ENCODE measurements at regions not wholly inside any gene's neighbourhood (a gene's known extent, or its start where the extent isn't known, plus 50 kb on each side); places are given as distances from the start of the nearest gene placed in this dataset.

DNA sequence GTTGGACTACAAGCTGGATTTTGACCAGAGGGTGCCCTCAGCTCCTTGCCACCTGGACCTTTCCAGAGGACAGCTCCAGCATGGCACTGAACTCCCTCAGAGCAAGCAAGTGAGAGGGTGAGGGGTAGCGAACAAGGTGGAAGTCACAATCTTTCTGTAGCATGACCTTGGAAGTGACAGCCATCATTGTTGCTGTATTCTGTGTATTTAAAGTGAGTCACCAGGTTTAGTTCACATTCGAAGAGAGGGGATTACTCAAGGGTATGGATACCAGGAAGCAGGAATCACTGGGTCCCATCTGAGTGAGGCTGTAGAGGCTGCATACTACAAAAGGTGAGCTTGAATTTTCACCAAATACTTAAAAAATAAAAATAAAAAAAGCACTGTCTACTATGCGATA, 280.0 kb upstream of the SPTLC3 start:
- TF ChIP-seq ZNF423 (CRISPR knock-in tag; IDR thresholded peaks at IDR 0.05) (no peak), TEAD4 (CRISPR knock-in tag; IDR thresholded peaks at IDR 0.05) (no peak), ZBTB43 (CRISPR knock-in tag; IDR thresholded peaks at IDR 0.05) (no peak), MAX (CRISPR knock-in tag; IDR thresholded peaks at IDR 0.05) (no peak)
- TF ChIP-seq, protein P1, sequence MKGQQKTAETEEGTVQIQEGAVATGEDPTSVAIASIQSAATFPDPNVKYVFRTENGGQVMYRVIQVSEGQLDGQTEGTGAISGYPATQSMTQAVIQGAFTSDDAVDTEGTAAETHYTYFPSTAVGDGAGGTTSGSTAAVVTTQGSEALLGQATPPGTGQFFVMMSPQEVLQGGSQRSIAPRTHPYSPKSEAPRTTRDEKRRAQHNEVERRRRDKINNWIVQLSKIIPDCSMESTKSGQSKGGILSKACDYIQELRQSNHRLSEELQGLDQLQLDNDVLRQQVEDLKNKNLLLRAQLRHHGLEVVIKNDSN (CRISPR knock-in tag; IDR thresholded peaks at IDR 0.05), result no peak
- H3K9me3 Mint-ChIP-seq, result peaks cover 6% of the 10 kb centered on the region; the same call in 1 of the 2 replicates
- ChIA-PET POLR2A (no interaction called here), CTCF (interaction anchor here (1.4 to 1.7 kb wide), 2 partner anchors 9 to 67 kb away, joined by 3 to 4 read pairs; no protein-coding TSS in a partner anchor)
- H3K36me3 Mint-ChIP-seq, result peaks cover 6% of the 10 kb centered on the region; the same call in 1 of the 2 replicates
- no peak overlapping the region for H3K4me3 Mint-ChIP-seq
- ATAC-seq, result no peak
- DNase-seq (ENCODE audit: low spot score), result no peak
- H3K4me1 Mint-ChIP-seq, result peaks cover 12% of the 10 kb centered on the region
- H3K27ac Mint-ChIP-seq, result no peak overlapping the region
- H3K27me3 Mint-ChIP-seq (ENCODE audit: low read depth), result no peaks in the 10 kb centered on the region

DNA sequence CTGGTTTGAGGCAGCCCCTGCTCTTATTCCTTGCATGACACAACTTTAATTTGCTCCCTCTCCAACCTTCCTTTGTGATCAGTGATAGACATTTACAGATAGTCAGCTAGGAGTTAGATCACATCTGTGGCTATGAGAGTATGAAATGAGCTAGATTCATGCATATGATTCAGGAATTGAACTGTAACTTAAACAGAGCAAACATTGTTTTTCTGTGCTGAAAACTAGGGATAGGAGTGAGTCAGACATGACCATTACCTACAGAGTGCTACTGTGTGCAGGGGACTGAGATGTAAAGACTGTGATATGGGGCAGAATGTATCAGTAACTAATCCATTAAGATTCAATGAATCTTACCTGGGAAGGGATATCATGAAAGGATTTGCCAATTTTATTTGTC, 279.4 kb upstream of the SPTLC3 start:
- no peak for TF ChIP-seq EMX1 (CRISPR knock-in tag; IDR thresholded peaks at IDR 0.05)
- TF ChIP-seq ZNF138 (CRISPR knock-in tag; conservative IDR thresholded peaks at IDR 0.05), result no peak
- TF ChIP-seq, protein P2, sequence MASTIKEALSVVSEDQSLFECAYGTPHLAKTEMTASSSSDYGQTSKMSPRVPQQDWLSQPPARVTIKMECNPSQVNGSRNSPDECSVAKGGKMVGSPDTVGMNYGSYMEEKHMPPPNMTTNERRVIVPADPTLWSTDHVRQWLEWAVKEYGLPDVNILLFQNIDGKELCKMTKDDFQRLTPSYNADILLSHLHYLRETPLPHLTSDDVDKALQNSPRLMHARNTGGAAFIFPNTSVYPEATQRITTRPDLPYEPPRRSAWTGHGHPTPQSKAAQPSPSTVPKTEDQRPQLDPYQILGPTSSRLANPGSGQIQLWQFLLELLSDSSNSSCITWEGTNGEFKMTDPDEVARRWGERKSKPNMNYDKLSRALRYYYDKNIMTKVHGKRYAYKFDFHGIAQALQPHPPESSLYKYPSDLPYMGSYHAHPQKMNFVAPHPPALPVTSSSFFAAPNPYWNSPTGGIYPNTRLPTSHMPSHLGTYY (CRISPR knock-in tag; IDR thresholded peaks at IDR 0.05), result no peak
- TF ChIP-seq FOXP1 (CRISPR knock-in tag; IDR thresholded peaks at IDR 0.05; ENCODE audit: borderline replicate concordance), result no peak
- no peak for TF ChIP-seq MYBL2 (CRISPR knock-in tag; IDR thresholded peaks at IDR 0.05)
- no peak for TF ChIP-seq CBFB (CRISPR knock-in tag; IDR thresholded peaks at IDR 0.05; ENCODE audit: low read depth)
- no peak for TF ChIP-seq OVOL2 (CRISPR knock-in tag; IDR thresholded peaks at IDR 0.05; ENCODE audit: borderline replicate concordance)
- TF ChIP-seq ZNF263 (CRISPR knock-in tag; IDR thresholded peaks at IDR 0.05; ENCODE audit: low read depth), result no peak
- no peak for TF ChIP-seq ZSCAN18 (CRISPR knock-in tag; IDR thresholded peaks at IDR 0.05)
- TF ChIP-seq ZNF416 (CRISPR knock-in tag; IDR thresholded peaks at IDR 0.05), result no peak
- TF ChIP-seq TEAD1 (CRISPR knock-in tag; IDR thresholded peaks at IDR 0.05), result no peak
- TF ChIP-seq TEAD4 (CRISPR knock-in tag; IDR thresholded peaks at IDR 0.05), result no peak
- TF ChIP-seq ZNF317 (CRISPR knock-in tag; IDR thresholded peaks at IDR 0.05; ENCODE audit: borderline replicate concordance, low read depth), result no peak
- TF ChIP-seq, protein P3, sequence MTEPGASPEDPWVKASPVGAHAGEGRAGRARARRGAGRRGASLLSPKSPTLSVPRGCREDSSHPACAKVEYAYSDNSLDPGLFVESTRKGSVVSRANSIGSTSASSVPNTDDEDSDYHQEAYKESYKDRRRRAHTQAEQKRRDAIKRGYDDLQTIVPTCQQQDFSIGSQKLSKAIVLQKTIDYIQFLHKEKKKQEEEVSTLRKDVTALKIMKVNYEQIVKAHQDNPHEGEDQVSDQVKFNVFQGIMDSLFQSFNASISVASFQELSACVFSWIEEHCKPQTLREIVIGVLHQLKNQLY (CRISPR knock-in tag; IDR thresholded peaks at IDR 0.05), result no peak
- TF ChIP-seq RORB (CRISPR knock-in tag; IDR thresholded peaks at IDR 0.05), result no peak
- TF ChIP-seq, protein P4, sequence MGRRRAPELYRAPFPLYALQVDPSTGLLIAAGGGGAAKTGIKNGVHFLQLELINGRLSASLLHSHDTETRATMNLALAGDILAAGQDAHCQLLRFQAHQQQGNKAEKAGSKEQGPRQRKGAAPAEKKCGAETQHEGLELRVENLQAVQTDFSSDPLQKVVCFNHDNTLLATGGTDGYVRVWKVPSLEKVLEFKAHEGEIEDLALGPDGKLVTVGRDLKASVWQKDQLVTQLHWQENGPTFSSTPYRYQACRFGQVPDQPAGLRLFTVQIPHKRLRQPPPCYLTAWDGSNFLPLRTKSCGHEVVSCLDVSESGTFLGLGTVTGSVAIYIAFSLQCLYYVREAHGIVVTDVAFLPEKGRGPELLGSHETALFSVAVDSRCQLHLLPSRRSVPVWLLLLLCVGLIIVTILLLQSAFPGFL (CRISPR knock-in tag; IDR thresholded peaks at IDR 0.05; ENCODE audit: borderline replicate concordance), result no peak
- TF ChIP-seq ZNF219 (CRISPR knock-in tag; IDR thresholded peaks at IDR 0.05; ENCODE audit: borderline replicate concordance), result no peak
- TF ChIP-seq ZNF121 (CRISPR knock-in tag; IDR thresholded peaks at IDR 0.05), result no peak
- peaks cover under 1% of the 10 kb centered on the region; the same call in 1 of the 2 replicates for H3K36me3 Mint-ChIP-seq
- H3K4me3 Mint-ChIP-seq, result no peak overlapping the region
- ATAC-seq (no peak), DNase-seq (ENCODE audit: low spot score) (no peak)
- no peaks in the 10 kb centered on the region for H3K27me3 Mint-ChIP-seq (ENCODE audit: low read depth)
- H3K4me1 Mint-ChIP-seq, result peaks cover 12% of the 10 kb centered on the region
- H3K9me3 Mint-ChIP-seq, result peaks cover under 1% of the 10 kb centered on the region; the same call in 1 of the 2 replicates
- ChIA-PET POLR2A (no interaction called here), CTCF (interaction anchor here (0.9 to 1.7 kb wide), 4 partner anchors 9 to 86 kb away, joined by 3 to 4 read pairs (median 3); no protein-coding TSS in a partner anchor)
- no peak overlapping the region for H3K27ac Mint-ChIP-seq

Data from WTC11 (cell line).